Middle frontal gyrus (tissue), 1 donor: ENCODE measurements at regions not wholly inside any gene's neighbourhood (a gene's known extent, or its start where the extent isn't known, plus 50 kb on each side); places are given as distances from the start of the nearest gene placed in this dataset.

Experiments used
- DNase-seq: peaks from one replicate; pipeline ENCODE4 v3.0.0-alpha.2; 2015; ENCODE audit warnings: low spot score; ENCODE audit errors: extremely low spot score

DNA sequence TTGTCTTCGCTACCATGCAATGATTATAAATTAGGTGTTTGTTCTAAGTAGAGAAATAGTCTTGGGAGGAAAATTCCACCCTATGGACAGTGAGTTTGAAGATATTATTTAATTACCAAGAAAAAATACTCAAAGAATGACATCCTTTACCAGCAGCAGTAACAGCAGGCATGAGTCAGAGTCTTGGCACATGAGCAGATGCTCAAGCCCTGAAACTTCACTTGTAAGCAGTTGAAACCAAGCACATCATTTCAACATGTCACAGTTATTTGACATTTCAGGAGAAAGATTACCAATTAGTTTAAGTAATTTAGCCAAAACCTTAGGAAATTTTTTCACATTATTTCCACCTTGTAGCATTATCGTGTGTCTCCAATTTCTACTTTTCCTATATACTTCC is 99.2 kb downstream of the C12orf50 start:
- DNase-seq, result peak; percentile 36

DNA sequence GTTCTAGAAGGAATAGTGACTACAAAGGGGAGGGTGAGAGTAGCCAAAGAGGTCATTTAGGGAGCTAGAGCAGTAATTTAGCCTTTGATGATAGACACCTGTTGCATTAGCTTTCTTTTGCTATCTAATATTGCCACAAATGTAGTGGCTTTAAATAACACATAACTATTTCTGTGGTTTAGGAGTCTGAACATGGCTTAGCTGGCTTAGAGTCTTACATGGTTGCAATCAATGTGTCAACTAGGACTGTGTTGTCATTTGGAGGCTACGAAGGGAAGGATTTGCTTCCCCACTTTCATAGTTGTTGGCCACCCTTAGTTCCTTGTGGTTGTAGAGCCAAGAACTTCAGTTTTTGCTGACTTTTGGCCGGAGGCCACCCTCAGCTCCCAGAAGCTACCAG is 99.9 kb downstream of the C12orf50 start:
- DNase-seq, result no peak

DNA sequence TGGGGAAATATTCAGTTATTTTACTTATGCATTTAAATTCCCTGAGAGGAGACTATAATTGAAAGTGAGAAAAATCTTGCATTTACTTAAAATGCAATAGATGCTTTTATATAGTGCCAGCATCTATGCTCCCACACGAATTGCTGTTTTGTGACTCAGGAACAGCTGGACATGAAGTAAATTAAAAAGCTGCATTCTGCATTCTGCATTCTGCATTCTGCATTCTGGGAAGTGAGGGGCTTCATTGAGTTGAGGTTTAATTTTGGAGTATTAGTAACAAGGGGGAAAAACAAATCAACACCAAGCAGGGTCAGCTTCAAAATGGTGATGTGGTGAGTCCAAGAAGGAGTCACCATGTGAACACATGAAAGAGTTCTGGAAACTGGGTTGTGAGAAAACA is 101.2 kb downstream of the C12orf50 start:
- DNase-seq, result no peak

DNA sequence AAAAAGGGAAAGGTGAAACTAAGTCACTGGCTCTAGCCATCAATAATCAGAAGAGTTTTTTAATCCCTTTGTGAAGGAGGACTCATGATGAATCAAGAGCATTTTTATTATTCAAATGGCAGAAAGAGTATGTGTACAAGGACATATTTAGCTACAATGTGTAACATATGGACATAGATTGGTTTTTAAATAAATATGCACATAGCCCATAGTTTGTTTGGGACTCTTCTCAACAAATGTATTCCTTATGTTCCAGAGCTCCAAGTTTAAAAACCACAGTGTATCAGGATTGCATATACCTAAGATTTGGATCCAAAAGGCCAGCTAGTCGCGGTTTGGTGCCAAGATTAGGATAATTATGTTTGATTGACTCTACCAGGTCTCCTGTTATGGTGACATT is 104.2 kb downstream of the C12orf50 start:
- no peak for DNase-seq

DNA sequence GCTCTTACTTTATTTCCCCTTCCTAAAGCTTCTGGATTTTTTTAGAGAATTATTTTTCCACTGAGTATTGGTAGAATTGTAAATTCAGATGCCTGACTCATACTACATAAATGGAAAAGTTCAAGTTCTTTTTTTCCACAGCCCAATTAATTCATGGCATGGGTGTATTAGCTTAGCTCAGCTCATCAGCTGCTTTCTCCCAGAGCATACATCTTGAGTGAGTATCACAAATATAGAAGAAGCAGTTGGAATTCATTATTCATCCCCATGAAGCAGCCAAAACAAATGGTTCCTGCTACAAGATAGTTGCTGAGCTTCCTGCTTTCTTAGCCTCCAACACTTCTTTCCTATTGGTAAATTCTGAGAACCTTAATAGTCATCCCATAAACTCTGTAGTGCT is 105.1 kb downstream of the C12orf50 start:
- DNase-seq, result peak; percentile 16

DNA sequence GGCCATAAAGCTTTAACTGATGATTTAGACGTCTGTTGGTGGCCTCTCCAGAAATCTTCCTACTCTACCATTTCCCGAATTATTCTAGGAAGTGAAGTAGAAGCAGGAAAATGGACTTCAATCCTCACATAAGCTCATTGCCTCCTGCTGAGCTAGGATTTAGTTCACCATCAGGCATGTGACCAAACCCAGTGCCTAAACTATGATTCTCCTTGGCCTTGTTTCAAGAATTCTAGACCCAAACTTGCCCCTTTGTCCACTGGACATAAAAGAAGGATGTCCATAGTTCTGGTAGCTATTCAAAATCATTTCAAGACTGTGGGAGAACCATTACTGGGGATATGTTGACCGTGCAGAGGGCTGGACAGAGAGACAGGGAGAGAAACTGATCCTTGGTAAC is 105.8 kb downstream of the C12orf50 start:
- DNase-seq, result no peak

DNA sequence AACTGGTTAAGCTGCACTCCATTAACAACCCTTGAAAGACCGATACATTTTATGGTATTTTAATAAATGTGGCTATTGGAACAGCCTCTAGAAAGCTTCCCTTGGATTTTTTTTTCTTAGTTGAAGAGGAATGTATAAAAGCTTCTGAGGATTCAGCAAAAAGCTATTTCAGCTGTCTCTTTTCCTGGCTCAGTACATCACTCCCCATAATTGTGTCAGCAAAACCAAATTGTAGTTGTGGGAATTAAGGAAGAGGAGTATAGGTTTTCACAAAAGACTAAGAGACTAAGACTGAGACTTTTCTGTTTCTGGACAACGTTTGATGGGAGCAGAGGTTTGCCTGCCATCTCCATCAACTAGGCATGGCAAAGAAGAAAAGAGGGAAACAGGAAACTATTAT is 106.5 kb downstream of the C12orf50 start:
- DNase-seq, result no peak

DNA sequence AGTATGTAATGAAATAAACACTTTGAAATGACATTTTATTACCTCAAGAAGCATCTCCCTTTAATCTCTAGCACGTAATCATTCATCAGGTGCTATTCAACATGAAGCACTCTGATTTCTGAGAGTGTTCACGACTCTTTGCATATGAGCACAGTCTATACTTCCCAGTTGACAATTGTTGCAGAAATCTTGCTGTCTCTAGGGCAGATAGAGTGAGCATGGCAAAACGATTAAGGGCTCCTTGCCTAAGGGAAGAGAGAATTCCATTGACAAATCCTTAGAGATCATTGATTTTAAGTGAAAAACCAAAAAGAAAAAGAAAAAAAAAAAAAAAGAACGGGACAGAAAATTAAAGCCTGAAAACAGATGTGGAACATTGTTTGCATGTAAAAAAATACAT is 107.6 kb downstream of the C12orf50 start:
- DNase-seq, result no peak

DNA sequence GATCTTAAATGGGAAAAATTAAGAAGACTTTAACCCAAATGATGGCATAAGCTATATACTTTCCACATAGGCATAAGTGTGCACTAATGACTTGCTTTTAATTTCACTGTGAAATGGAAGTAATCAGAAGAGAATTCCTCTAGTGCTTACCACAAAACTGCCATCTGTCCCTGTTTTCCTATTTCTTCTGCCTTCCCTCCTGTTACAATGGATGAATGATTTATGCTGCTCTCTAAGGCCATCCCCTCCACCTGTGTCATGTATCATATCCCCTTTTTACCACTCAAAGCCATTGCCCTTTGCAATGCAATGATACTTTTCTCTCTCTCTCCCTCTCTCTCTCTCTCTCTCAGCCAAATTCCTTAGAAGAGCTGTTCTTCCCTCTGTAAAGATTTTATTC is 109.1 kb downstream of the C12orf50 start:
- no peak for DNase-seq

DNA sequence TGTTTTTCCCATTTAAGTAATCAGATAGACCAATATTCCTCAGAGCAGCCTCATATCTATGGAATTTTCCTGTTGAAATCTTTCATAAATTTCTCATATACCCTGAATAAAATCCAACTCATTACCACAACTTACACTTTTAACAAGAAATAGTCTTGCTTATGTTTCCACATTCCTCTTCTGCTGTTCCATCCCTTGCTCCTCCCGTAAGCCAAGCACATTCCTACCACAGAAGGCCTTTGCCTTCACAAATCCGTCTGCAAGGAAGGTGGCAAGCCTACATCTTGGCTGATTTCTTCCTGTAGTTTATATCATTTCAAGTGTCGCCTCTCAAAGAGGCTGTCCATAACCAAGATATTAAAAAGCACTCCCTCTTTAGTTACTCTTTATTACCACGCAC is 127.7 kb downstream of the C12orf50 start:
- no peak for DNase-seq

DNA sequence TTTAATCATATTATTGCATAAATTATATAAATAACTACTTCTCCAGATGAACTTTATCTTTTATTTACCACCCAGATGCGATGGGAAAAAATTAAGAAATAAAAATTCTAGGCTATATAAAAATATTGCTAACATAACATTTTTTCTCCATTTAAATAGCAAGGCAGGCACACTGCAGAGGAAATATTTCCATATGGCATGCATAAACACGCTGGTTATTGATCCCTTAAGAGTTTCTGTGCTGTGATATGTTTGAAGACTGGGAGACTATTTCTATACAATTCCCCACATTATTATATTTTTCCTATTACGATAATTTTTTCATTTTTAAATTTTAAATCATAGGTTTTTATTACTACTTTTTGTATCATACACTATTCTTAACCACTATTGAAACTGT is 131.5 kb downstream of the C12orf50 start:
- DNase-seq, result no peak

DNA sequence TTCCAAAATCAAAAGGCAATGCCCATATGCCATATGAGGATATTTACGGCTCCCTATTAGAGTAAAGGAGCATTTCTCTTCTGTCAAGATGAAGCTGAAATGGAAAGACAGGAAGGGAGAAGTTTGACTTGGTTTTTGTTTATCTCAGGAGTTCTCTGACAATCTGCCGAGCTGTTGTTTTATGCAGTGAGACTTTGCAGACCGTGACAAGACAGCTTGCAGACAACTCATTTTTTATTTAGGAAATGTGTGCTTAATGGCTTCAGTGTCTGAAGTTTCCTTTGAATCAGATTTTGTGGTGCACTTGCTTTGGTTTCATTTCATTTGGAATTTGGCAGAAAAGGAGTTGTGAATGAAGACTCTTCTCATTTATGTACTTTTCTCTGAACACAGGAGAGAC is 145.4 kb downstream of the C12orf50 start:
- no peak for DNase-seq

DNA sequence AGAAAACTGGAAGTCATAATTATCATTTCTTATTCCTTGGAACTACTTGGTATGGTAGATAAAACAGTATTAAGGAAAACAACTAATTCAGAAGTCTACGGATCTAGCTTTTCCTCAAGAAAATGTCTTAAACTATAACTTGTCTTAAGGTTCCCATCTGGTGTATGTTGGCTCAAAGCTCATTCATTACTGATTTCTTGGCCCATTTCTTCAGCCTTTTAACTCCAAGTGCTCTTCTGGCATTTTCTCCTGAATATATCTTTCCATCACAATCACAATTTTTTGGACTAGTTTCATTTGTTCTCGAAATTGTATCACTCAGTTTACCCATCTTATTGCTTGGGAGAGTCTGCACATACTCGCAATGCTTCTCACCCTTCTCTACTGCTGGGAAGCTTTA is 150.1 kb downstream of the C12orf50 start:
- DNase-seq, result no peak

DNA sequence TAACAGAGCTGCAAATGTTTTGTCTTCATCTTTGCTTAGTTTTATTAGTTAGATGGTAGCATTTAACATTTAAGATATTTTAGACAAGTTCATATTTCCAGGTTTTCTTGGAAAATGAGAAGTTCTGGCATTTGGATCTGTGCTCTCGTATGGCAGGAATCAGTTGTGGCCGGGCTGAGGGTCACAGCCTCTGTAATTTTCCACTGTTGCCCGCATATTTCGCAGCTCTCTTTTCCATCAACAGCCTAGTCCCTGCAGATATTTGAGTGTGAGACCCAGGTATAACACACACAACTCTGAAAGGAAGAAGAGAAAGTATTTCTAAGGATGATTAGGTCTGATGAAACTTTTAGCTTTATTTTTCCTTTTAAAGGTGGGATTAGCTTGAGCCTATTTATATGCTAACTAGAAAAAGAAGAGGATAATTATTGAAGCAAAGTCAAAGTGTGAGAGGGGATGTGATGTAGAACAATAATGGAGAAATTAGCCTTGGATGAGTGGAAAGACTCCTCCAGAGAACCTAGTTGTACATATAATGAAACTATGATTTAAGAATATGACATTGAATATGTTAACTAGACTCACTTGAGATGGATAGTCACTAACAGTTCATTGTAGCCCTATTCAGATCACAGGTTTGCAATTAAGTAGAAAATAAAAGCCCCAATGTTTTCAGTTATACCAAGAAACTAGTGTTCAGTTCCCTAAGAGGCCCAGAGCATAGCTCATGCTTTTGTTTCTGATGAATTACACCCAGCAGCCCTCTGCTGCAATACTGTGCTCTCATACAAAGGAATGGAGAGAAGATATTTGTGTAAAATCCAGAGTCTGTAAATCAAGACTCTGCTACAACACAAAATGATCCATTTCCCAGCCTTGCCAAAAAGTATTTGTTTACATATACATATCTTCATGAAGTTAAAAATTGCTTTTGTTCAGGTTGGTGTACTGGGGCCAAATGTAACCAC is 158.4 kb downstream of the C12orf50 start:
- DNase-seq, result no peak

DNA sequence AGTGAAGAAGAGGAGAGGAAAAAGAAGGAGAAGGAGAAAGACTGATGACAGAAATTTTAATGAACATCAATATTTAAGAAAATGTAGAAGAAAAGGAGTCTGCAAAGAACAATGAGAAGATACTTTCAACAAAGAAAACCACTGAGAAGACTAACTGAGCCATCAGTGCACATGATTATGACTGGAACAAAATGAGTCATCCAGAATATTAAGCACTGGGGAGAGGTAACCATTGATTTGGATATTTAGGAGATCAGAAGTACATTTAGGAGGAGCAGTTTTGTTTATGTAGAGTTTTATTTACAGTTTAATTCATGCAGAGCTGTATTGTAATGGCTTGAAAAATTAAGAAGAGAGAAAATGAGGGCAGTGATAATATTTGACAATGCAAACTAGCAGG is 159.1 kb downstream of the C12orf50 start:
- DNase-seq, result no peak

DNA sequence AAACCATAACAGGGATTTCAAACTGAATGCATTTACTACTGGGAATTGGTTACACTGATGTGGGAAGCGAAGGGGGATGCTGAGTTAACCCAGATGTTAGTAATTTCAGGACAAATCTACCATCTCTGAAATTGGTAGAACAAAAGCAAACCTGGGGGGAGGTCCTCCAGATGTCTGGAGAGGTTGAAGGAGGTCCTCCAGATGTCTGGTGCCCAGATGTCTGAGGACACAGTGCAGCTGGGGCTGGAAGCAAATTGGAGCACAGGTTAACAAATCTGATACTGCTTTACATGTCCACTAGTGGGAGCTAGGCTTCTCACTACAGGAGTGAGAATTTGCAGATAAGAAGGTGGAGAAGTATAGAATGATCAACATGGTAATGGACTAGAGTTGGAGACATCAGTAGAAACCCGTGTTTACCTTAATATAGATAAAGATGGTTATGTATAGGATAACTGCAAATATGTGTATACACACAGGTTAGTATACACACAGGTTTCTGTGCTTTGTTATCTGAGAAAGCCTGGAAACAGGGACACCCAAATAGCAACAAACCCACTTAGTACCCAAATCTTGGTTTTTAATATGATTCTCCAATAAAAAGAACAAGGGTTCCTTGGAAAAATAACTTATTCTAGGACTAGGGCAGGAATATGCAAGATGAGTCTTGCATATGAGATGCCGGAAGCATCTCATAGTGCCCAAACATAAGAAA is 162.5 kb downstream of the C12orf50 start:
- no peak for DNase-seq

DNA sequence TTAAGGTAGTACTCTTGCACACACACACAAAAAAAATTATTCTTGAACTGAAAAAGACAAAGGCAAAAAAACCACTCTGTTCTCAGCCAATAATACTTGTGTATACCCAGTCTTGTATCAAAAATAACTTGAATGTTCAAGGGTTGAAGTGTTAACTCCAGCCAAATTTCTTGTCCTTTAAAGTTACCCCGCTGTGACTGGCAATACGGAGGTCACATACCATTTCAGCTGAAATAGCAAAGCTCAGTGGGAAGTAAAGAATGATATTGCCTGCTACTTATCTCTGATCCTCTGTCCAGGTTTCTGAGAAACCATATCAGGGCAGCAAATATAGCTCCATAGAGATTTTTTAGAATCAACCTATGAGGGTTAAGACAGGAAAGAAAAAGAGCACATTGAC is 167.4 kb downstream of the C12orf50 start:
- no peak for DNase-seq

DNA sequence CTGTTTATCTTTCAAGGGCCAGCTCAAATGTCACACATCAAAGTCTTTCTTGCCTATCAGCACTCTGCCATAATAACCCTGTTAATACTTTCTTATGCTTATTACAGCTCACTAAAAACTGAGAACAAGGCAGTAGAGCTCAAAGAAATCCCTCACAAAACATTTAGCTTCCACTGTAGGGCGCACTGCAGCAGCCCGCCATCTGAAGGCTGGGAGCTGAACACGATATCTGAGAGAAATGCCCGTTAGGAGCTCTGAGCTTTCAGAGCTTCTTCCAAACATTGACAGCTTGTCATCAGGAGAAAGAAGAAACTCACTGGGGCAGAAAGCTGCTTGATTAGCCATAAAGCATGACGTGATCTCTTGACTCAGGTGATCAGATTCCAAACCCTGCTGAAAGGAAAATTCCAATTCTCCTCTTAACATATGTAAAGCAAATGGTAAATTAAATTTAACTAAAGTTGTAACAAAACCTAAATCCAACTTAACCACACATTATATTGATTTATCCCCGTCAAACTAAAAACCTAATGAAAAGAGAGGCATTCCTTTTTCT is 175.7 kb downstream of the C12orf50 start:
- DNase-seq, result no peak

DNA sequence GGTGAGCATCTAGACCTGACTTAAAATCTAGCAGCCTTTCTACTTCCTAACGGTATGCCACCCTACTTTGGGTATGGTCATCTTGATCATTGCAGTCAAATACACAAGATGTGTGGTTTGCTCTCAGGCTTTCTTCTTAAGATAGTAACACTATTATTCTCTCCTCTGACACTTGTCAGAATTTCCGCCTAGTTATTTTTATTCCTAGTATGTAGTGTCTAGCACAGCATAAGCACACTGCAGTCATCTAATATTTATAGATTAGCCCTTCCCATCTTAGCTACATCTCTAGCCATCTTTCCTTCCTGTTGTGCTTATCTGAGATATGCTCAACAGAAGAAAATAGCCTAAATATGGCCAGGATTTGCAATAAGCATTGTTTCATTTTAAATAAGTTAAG is 180.1 kb downstream of the C12orf50 start:
- DNase-seq, result no peak

DNA sequence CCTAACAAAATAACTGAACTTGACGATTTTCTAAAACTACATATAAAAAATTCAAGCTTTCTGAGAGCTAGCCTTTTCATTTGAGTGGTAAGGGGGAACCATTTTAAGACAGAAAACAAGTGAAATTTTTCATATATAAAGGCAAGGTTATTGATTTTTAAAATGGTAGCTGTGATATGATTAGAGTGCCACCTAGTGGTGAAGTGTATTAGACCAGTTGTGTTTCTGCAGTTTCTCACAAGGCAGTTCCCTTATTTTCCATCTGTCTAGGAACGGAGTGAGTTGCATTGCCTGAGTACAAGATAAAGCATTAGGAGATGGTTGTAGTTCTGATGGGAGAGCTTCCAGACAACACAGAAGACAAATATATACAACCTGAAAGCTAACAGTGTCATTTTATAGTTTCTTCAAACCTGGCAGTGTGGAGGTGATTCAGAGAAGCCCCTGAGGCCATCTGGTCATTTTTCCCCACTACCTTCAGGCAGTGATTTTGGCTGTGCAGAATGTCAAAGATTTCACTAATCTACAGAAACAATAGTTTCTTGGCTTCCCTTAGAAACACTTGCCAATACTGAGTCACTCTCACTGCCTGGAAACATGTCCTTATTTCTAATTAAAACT is 180.8 kb downstream of the C12orf50 start:
- DNase-seq, result peak; percentile 57

DNA sequence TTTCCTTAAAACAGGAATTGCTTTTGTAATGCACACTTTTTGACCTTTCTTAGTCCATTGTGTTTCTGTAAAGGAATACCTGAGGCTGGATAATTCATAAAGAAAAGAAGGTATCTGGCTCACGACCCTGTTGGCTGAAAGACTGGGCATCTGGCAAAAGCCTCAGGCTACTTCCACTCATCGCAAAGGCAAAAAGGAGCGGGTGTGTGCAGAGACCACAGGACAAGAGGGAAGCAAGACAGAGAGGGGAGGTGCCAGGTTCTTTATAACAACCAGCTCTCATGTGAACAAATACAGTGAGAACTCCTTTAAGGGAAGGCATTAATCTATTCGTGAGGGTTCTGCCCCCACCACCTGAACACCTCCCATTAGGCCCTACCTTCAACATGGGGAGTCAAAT is 182.1 kb downstream of the C12orf50 start:
- DNase-seq, result no peak

DNA sequence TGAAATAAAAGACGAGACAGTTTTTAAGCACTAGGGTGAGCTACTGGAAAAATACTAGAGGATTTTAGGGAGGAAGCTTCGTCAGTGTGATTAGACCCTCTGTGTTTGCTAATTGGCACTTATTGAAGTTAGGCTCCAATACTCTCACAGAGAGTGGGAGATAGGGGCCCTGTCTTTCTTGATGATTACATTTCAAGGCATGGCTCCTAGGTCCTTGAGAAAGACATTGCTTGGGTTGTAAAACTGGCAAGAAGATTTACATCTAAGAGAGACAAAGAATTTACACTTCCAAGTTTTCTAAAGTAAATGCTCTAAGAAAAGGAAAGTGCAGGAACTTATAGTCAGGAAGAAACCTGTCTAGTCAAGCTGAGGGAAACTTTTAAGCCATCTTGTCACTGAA is 183.2 kb downstream of the C12orf50 start:
- no peak for DNase-seq
